Kidney (tissue), 13 donors: ENCODE measurements at regions not wholly inside any gene's neighbourhood (a gene's known extent, or its start where the extent isn't known, plus 50 kb on each side); places are given as distances from the start of the nearest gene placed in this dataset.
"Not testable (repeated sequence)": the region's sequence is repeated elsewhere in the genome, so short reads cannot be mapped to it uniquely, and the experiment has no call there.

ENCODE experiments used
- DNase-seq, 5 donors: peaks; one replicate each; pipeline ENCODE4 v3.0.0-alpha.2; 2013 to 2020
- FAIRE-seq: peaks from 2 replicates; lab custom pipeline; 2012; peaks lifted over from hg19 to GRCh38; lab: Jason Lieb, UNC
- H3K27ac ChIP-seq, 2 donors: one replicate each; pipeline ENCODE4 v1.7.0; 2013; ENCODE audit warnings: low read depth in 2 of 2, low read length in 2 of 2, inconsistent platforms in 1 of 2
- H3K27me3 ChIP-seq: one replicate; pipeline ENCODE4 v1.7.1; 2013; ENCODE audit warnings: low read length, inconsistent platforms; ENCODE audit not compliant: control insufficient read depth, insufficient read depth
- H3K36me3 ChIP-seq, 3 donors: one replicate each; pipeline versions ENCODE4 v1.7.0 to v1.7.1; 2013; ENCODE audit warnings: low read length in 3 of 3, control low read depth in 1 of 3, inconsistent platforms in 1 of 3; ENCODE audit not compliant: insufficient read depth in 3 of 3, control insufficient read depth in 2 of 3
- H3K4me1 ChIP-seq, 3 donors: one replicate each; pipeline versions ENCODE4 v1.7.0 to v1.7.1; 2013; ENCODE audit warnings: low read length in 3 of 3, inconsistent platforms in 1 of 3, low read depth in 1 of 3; ENCODE audit not compliant: control insufficient read depth in 2 of 3, insufficient read depth in 2 of 3
- H3K4me3 ChIP-seq, 3 donors: one replicate each; pipeline versions ENCODE4 v1.7.0 to v1.8.1; 2013; ENCODE audit warnings: low read length in 3 of 3, control low read depth in 1 of 3, inconsistent platforms in 1 of 3
- H3K9ac ChIP-seq, 3 donors: one replicate each; pipeline versions ENCODE4 v1.7.0 to v1.7.1; 2013; ENCODE audit warnings: low read length in 3 of 3, control low read depth in 1 of 3, inconsistent platforms in 1 of 3
- H3K9me3 ChIP-seq, 3 donors: one replicate each; pipeline versions ENCODE4 v1.7.0 to v1.7.1; 2013; ENCODE audit warnings: low read length in 3 of 3, control low read depth in 1 of 3, inconsistent platforms in 1 of 3; ENCODE audit not compliant: control insufficient read depth in 2 of 3, insufficient read depth in 1 of 3
- intact Hi-C: fragments of 100-400 bp; cut with DNase I; formaldehyde crosslinking; loops from one replicate; pipeline ENCODE4 v1.11.1; 2022
- TF ChIP-seq, protein P1 (sequence below): IDR thresholded peaks from 3 replicates; pipeline ENCODE4 v1.5.1; 2012; ENCODE audit warnings: mild to moderate bottlenecking, moderate library complexity, borderline replicate concordance; ENCODE audit not compliant: insufficient read depth; ENCODE audit errors: extremely low read depth
- donor health status: control.
- donor health status: control.
- donor health status: control.
- donor health status: control.
- donor health status: control.
- donor health status: DM: yes; HTN: yes; CAD: no.
- donor health status: Normal renal cell carcinoma (clear cell type).

DNA sequence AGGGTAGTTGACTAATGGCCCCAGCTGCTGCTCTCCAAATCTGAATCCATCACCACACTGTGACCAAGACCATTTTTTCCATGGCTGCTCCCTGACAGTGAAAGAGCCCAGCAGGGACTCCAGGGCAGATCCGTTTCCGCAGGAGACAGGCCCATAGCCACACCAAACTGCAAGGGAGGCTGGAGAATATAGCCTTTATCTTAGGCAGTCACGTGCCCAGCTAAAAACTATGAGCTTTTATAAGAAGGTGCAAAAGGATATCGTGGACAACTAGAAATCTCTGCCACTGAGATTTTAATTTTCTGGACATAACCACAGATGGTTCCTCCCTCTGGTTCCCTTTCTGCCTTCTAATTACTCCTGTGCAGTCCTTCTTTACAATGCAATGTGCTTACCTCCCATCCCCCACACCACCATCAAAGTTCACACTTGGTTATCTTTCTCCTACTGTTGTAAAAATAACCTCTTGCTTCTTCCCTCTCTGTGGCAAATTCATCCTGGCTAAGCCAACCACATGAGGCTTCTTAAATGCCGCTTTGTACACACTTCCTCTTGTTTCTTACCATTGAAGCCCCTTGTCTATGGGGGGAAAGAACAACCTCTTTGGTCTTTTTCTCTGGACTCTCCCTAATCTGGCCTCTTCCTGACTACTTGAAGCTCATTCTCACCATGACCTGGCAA, 233.7 kb downstream of the SHQ1 start:
- Histone ChIP-seq H3K9me3 (peaks cover 0 to 5% (median 0%) of the 10 kb centered on the region in 3 donors), H3K9ac (no peak overlapping the region), H3K27ac (no peak overlapping the region), H3K27me3 (no peaks in the 10 kb centered on the region), H3K4me1 (no peaks in the 10 kb centered on the region), H3K36me3 (no peaks in the 10 kb centered on the region), H3K4me3 (no peak overlapping the region)
- intact Hi-C loops, result no loop called here
- DNase-seq (no peak), FAIRE-seq (no peak)
- TF ChIP-seq, protein P1, sequence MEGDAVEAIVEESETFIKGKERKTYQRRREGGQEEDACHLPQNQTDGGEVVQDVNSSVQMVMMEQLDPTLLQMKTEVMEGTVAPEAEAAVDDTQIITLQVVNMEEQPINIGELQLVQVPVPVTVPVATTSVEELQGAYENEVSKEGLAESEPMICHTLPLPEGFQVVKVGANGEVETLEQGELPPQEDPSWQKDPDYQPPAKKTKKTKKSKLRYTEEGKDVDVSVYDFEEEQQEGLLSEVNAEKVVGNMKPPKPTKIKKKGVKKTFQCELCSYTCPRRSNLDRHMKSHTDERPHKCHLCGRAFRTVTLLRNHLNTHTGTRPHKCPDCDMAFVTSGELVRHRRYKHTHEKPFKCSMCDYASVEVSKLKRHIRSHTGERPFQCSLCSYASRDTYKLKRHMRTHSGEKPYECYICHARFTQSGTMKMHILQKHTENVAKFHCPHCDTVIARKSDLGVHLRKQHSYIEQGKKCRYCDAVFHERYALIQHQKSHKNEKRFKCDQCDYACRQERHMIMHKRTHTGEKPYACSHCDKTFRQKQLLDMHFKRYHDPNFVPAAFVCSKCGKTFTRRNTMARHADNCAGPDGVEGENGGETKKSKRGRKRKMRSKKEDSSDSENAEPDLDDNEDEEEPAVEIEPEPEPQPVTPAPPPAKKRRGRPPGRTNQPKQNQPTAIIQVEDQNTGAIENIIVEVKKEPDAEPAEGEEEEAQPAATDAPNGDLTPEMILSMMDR, result no peak

DNA sequence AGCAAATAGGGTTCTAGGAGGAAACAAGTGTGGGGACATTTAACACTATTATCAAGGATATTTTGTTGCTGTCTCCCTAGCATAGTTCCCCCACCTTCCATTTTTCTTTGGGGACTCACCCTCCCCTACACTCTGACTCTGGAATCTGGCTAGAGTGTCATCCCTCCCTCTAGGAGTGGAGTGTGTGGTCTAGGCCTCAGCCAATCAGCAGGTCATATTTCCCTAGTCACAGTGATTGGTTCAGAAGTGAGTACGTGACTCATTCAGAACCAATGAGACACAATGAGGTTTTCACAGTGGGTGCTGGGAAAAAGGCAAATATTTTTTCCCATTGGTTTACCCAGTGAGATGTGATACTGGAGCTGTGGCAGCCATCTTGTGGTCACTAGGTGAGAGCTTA, 234.4 kb downstream of the SHQ1 start:
- TF ChIP-seq, protein P1, result no peak
- Histone ChIP-seq H3K27ac (no peak overlapping the region), H3K9me3 (peaks cover 0 to 5% (median 0%) of the 10 kb centered on the region in 3 donors), H3K4me3 (no peak overlapping the region), H3K27me3 (no peaks in the 10 kb centered on the region), H3K36me3 (no peaks in the 10 kb centered on the region), H3K4me1 (no peaks in the 10 kb centered on the region), H3K9ac (no peak overlapping the region)
- DNase-seq, result no peak
- FAIRE-seq, result no peak
- intact Hi-C loops, result no loop called here

DNA sequence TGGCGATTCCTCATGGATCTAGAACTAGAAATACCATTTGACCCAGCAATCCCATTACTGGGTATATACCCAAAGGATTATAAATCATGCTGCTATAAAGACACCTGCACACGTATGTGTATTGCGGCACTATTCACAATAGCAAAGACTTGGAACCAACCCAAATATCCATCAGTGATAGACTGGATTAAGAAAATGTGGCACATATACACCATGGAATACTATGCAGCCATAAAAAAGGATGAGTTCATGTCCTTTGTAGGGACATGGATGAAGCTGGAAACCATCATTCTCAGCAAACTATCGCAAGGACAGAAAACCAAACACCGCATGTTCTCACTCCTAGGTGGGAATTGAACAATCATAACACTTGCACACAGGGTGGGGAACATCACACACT, 239.1 kb downstream of the SHQ1 start:
- H3K9ac ChIP-seq, H3K4me3 ChIP-seq, H3K27me3 ChIP-seq, H3K27ac ChIP-seq, H3K4me1 ChIP-seq, H3K9me3 ChIP-seq, intact Hi-C loops, FAIRE-seq, H3K36me3 ChIP-seq, DNase-seq: not testable (repeated sequence)

DNA sequence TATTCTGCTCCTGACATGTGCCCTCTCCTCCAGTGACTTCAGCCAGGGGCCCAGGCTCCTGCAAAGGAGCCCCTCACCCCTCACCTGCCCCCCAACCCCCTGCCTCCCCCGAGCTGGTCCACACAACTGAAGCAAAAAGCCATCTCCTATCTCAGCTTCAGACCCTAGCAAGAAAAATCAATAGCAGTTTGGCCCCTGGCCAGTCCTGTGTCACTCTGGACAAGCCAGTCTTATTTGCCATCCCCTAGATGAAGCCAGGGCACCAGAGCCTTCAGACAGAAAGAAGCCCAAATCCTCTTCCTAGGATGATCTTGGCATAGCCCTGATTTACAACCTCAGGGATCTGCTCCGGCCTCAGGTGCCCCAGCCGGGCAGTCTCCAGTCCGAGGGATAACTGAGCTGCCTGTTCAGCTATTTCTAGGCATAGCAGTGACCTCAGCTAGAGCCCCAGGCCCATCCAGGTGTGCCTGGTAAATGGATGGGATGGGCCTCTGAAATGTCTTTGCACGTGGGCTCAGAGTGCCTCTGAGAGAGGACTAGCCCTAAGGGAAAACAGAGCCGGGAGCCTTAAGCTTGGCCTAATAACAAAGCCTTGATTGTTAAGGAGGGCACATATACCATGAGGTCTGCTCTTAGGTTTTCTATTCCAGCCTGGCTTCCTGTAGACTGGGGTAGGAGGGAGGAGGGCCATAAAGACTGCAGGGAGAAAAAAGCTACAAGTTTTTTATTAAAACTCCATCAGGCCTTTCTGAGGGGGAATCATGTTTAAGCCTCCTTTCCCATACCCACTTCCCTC, 242.0 kb downstream of the SHQ1 start:
- DNase-seq, result no peak
- H3K4me1 ChIP-seq, result no peaks in the 10 kb centered on the region
- H3K9ac ChIP-seq, result no peak overlapping the region
- TF ChIP-seq, protein P1, result no peak
- H3K27ac ChIP-seq, result no peak overlapping the region
- H3K27me3 ChIP-seq, result no peaks in the 10 kb centered on the region
- intact Hi-C loops, result no loop called here
- no peak overlapping the region for H3K4me3 ChIP-seq
- no peaks in the 10 kb centered on the region for H3K36me3 ChIP-seq
- no peaks in the 10 kb centered on the region for H3K9me3 ChIP-seq
- FAIRE-seq, result no peak
